Stromal cell of bone marrow (primary cell): ENCODE measurements at regions not wholly inside any gene's neighbourhood (a gene's known extent, or its start where the extent isn't known, plus 50 kb on each side); places are given as distances from the start of the nearest gene placed in this dataset.

ENCODE experiments used
- DNase-seq: peaks from one replicate; pipeline ENCODE4 v3.0.0-alpha.2; 2012; ENCODE audit warnings: low read depth

DNA sequence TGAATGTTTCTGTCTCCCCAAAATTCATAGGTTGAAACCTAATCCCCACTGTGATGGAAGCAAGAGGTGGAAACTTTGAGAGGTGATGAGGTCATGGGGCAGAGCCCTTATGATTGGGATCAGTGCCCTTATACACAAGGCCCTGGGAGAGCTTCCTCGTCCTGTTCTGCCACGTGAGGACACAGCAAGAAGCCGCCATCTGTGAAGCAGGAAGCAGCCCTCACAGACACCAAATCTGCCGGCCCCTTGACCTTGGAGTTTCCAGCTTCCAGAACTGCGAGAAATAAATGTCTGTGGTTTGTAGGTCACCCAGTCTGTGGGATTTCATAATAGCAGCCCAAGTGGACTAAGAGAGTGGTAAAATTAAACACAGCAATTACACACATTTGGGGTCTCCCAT lies 737.4 kb downstream of the UQCRFS1 start:
- DNase-seq, result no peak

GRCh38 chr19:28472843-28473242 lies 740.1 kb downstream of the UQCRFS1 start:
- no peak for DNase-seq

GRCh38 chr19:28471731-28472510 lies 741.0 kb downstream of the UQCRFS1 start:
- no peak for DNase-seq

- no peak for DNase-seq
Observed at GRCh38 chr19:28469544-28469943, 743.4 kb downstream of the UQCRFS1 start.

DNA sequence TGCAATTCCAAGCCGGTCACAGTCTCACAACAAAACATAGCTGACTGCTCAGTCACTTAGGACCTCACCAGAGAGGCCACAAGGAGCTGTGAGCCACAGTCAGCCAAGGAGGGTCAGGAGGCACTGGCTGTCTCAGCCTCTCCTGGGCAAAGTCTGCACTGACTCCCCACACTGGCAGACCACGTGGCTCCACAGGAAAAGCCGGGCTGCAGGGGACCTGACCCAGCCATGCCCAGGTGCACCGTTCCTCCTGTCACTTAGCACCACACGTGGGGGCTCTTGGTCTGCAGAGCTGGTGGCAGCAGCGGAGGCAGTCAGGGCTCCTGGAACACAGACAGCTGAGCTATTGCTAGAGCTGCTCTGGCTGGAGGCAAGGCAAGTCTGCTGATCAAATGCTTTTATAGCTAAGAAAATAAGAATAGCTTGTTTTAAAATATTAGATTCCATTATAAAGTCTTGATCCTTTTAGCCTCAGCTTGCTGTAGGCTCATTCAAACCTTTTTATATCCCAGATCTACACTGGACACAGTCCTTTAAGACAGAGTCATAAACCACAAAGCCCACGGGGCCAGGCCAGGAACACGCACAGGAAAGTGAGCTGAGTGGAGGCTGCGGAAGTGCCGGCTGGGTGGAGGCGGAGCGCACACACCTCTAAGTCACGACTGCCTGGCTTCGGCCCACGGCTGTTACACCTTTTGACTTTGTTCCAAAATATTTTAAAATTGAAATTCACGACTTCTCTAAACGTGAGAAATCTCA lies 744.1 kb downstream of the UQCRFS1 start:
- peak; percentile 81 for DNase-seq

DNA sequence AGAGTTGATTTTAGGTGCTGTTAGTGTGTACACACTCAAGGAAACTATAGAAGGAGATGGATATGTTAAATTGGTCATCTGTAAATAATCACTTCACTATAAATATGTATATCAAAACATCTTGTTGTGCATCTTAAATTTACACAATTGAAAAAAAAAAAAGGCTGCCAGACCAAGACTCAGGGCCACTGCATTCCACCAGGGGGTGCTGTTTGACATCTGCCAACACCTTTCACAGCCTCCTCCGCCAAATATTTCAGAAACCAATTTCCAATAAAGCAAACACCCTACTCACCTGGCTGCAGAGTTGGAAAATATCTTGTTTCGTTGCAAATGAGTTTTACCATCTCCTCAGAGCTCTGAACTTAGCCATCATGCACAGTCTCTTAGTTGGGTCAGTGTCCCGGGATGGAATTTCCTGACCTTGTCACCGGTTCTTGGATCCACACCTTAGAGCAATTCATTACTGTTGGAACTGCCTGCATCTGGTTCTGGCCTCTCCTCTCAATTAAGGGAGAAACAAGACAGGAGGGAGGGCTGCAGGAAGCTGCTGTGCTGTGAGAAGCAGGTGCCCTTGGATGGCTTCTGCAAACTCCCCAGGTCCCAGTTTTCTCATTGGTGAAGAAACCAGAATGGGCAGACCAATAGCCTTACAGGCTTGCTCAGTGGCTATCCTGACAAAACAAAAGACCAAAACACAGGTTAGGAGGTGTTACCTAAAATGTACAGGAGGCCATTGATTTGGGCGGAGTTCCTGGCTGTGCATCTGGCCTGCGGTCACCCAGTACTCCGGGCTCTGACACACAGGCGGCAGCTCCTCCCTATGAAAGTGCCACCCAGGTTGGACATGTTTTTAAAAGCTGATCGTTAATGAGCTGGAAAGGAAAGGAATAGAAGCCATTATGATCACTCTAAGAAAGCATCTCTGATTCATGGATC lies 746.6 kb downstream of the UQCRFS1 start:
- DNase-seq, result no peak

DNA sequence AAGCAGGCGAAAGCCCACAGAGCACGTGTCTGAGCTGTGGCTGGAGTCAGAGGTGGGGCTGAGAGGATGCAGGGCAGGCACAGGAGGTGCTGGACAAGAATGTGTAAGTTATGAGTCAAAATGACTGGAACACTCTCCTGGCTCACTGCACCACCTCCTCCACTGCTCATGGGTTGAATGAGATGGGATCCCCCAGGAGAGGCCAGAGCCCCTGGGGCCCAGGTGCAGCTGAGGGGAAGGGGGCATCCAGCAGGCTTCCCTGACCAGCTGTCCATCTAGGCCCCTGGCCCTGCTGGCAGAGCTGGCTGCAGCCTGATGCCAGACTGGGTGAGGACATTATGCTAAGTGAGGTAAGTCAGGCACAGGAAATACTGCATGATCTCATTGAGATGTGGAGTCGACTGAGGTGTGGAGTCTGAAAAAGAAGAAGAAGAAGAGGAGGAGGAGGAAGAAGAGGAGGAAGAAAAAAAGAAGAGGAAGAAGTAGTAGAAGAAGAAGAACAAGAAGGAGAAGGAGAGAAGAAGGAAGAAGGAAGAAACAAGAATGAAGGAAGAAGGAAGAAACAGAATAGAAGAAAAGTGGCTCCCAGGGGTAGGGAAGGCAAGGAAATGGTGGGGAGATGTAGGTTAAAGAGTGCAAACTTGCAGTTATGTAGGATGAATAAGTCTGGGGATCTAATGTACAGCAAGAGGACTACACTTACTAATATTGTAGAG lies 747.4 kb downstream of the UQCRFS1 start:
- no peak for DNase-seq

GRCh38 chr19:28463493-28464053 lies 749.4 kb downstream of the UQCRFS1 start:
- no peak for DNase-seq

DNA sequence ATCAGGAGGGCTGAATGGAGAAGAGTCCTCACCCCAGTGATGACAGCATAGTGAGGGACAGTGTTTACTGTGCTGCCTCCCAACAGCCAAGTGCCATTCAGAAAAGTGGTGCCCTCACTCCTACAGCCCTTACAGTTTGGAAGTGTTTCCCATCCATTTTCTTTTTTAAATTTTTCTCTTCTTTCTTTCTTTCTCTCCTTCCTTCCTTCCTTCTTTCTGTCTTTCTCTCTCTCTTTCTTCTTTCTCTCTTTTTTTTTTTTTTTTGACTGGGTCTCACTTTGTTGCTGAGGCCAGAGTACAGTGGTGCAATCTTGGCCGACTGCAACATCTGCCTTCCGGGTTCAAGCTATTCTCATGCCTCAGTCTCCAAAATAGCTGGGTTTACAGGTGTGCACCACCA lies 755.3 kb downstream of the UQCRFS1 start:
- no peak for DNase-seq

DNA sequence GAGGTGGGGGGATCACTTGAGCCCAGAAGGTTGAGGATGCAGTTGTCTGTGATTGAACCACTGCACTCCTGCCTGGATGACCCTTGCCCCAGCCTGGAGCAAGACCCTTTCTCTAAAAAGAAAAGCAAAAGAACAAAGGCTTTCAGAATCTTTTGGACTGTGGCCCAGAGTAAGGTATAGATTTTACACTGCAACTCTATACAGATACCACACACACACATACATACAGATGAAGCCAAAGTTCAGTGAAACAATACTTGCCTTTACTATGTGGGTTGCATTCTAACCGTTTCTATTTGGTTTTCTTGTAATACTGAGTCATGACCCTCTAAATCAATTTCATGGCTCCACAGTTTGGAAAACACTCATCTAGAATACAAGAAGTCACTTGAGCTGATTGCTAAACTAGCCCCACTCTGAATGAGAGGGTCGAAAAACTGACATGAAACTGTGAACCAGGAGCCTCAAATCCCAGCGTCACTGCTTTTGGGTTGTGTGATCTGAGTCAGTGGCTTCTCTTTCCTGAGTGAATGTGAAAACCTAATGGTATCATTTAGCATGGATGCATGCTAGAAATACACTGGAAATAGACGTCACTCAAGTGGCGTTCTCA lies 756.1 kb downstream of the UQCRFS1 start:
- no peak for DNase-seq

DNA sequence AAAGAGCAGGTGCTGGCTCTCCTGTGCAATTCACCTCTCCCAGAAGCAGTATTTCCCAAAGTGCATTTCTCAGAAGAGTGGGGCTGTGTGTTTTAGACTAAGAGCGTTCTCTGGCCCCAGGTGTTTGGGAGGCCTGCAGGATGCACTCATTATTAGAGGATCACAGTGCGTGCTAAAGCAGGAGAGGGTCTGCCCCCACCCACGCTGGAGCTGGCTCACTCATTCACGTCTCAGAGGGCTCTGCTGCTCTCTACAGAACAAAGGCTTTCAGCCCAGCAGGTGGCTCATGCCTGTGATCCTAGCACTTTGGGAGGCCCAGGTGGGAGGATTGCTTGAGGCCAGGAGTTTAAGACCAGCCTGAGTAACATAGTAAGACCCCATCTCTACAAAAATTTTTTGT lies 756.7 kb downstream of the UQCRFS1 start:
- no peak for DNase-seq

- no peak for DNase-seq
Observed at GRCh38 chr19:28454083-28454482, 758.9 kb downstream of the UQCRFS1 start.

GRCh38 chr19:28453420-28453819 lies 759.5 kb downstream of the UQCRFS1 start:
- no peak for DNase-seq

- DNase-seq, result no peak
Observed at GRCh38 chr19:28449803-28450202, 763.1 kb downstream of the UQCRFS1 start.

DNA sequence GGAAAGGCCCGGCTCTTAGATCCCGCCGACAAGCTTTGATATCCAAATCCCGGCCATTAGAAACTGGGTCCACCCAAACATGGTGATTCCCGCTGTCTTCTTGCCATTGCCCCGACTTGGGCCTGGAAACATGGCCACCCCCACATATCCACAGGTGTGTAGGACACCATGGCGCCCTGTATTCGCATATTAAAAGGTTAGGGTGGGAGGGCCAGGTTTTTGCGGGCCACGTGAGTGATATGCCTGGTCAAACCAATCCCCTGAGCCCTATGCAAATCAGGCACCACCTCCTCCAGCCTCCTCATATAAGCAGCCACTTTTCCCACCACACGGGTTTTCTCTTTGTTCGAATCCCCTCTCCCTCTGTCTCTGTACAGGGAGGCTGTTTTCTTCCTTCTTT lies 766.4 kb downstream of the UQCRFS1 start:
- no peak for DNase-seq

- no peak for DNase-seq
Observed at GRCh38 chr19:28445826-28446225, 767.1 kb downstream of the UQCRFS1 start.

DNA sequence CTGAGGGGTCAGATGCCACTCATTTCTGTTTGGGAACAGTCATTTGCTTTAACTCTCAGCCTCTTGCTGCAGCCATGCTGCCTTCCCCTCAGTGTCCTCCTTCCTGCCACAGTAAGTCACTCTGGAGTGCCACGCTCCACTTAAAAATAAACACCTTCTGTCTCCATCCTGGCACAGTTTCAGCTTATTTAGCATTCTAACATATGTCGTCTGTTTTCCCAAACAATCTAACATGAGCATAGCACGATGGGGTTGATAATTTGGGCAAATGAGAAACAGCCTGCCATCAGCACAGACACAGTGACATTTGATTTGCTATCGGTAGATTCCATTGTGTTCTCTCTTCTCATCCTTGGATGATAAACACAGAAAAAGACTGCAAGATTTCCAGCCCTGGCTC lies 768.6 kb downstream of the UQCRFS1 start:
- DNase-seq, result no peak

GRCh38 chr19:28443361-28443760 lies 769.6 kb downstream of the UQCRFS1 start:
- no peak for DNase-seq

GRCh38 chr19:28437390-28438346 lies 775.3 kb downstream of the UQCRFS1 start:
- DNase-seq, result no peak

- DNase-seq, result no peak
Observed at GRCh38 chr19:28436320-28436719, 776.6 kb downstream of the UQCRFS1 start.
